ENCODE measurements at regions not wholly inside any gene's neighbourhood (a gene's known extent, or its start where the extent isn't known, plus 50 kb on each side); places are given as distances from the start of the nearest gene placed in this dataset.

- H3K36me3 Mint-ChIP-seq (ENCODE audit: low read depth, unreplicated experiment), result no peaks in the 10 kb centered on the region
- H3K4me1 Mint-ChIP-seq (ENCODE audit: unreplicated experiment), result no peaks in the 10 kb centered on the region
- H3K9me3 Mint-ChIP-seq (ENCODE audit: unreplicated experiment), result peaks cover 6% of the 10 kb centered on the region
- no peak for DNase-seq (ENCODE audit: low spot score)
- H3K27ac Mint-ChIP-seq (ENCODE audit: unreplicated experiment), result no peak overlapping the region
- no peak overlapping the region for H3K4me3 Mint-ChIP-seq (ENCODE audit: unreplicated experiment)
- no peak for TF ChIP-seq CTCF (IDR thresholded peaks at IDR 0.05; ENCODE audit: unreplicated experiment)
- no peaks in the 10 kb centered on the region for H3K27me3 Mint-ChIP-seq (ENCODE audit: unreplicated experiment)
Measured at GRCh38 chr15:27645672-27646071, 453.4 kb downstream of the OCA2 start.

GRCh38 chr15:27642981-27643380 is 456.1 kb downstream of the OCA2 start:
- Mint-ChIP-seq H3K27me3 (ENCODE audit: unreplicated experiment) (peaks cover 2% of the 10 kb centered on the region), H3K36me3 (ENCODE audit: low read depth, unreplicated experiment) (no peaks in the 10 kb centered on the region), H3K4me3 (ENCODE audit: unreplicated experiment) (no peak overlapping the region), H3K4me1 (ENCODE audit: unreplicated experiment) (no peaks in the 10 kb centered on the region), H3K9me3 (ENCODE audit: unreplicated experiment) (peaks cover 6% of the 10 kb centered on the region), H3K27ac (ENCODE audit: unreplicated experiment) (no peak overlapping the region)
- DNase-seq (ENCODE audit: low spot score), result no peak
- TF ChIP-seq CTCF (IDR thresholded peaks at IDR 0.05; ENCODE audit: unreplicated experiment), result no peak

- Mint-ChIP-seq H3K4me1 (ENCODE audit: unreplicated experiment) (peaks cover 9% of the 10 kb centered on the region), H3K27ac (ENCODE audit: unreplicated experiment) (no peak overlapping the region), H3K27me3 (ENCODE audit: unreplicated experiment) (peaks cover 2% of the 10 kb centered on the region), H3K9me3 (ENCODE audit: unreplicated experiment) (peaks cover 6% of the 10 kb centered on the region), H3K4me3 (ENCODE audit: unreplicated experiment) (no peak overlapping the region), H3K36me3 (ENCODE audit: low read depth, unreplicated experiment) (no peaks in the 10 kb centered on the region)
- no peak for DNase-seq (ENCODE audit: low spot score)
- TF ChIP-seq CTCF (IDR thresholded peaks at IDR 0.05; ENCODE audit: unreplicated experiment), result no peak
Measured at GRCh38 chr15:27639595-27639994, 459.5 kb downstream of the OCA2 start.

- H3K36me3 Mint-ChIP-seq (ENCODE audit: low read depth, unreplicated experiment), result no peaks in the 10 kb centered on the region
- H3K4me3 Mint-ChIP-seq (ENCODE audit: unreplicated experiment), result no peak overlapping the region
- no peak for TF ChIP-seq CTCF (IDR thresholded peaks at IDR 0.05; ENCODE audit: unreplicated experiment)
- H3K27ac Mint-ChIP-seq (ENCODE audit: unreplicated experiment), result no peak overlapping the region
- peaks cover 14% of the 10 kb centered on the region for H3K4me1 Mint-ChIP-seq (ENCODE audit: unreplicated experiment)
- H3K9me3 Mint-ChIP-seq (ENCODE audit: unreplicated experiment), result peaks cover 6% of the 10 kb centered on the region
- DNase-seq (ENCODE audit: low spot score), result no peak
- peaks cover 2% of the 10 kb centered on the region for H3K27me3 Mint-ChIP-seq (ENCODE audit: unreplicated experiment)
Measured at GRCh38 chr15:27638958-27639357, 460.2 kb downstream of the OCA2 start.

- no peak for DNase-seq (ENCODE audit: low spot score)
- no peaks in the 10 kb centered on the region for H3K9me3 Mint-ChIP-seq (ENCODE audit: unreplicated experiment)
- H3K36me3 Mint-ChIP-seq (ENCODE audit: low read depth, unreplicated experiment), result no peaks in the 10 kb centered on the region
- H3K4me3 Mint-ChIP-seq (ENCODE audit: unreplicated experiment), result no peak overlapping the region
- no peak for TF ChIP-seq CTCF (IDR thresholded peaks at IDR 0.05; ENCODE audit: unreplicated experiment)
- H3K4me1 Mint-ChIP-seq (ENCODE audit: unreplicated experiment), result peaks cover 17% of the 10 kb centered on the region
- peaks cover 2% of the 10 kb centered on the region for H3K27me3 Mint-ChIP-seq (ENCODE audit: unreplicated experiment)
- H3K27ac Mint-ChIP-seq (ENCODE audit: unreplicated experiment), result no peak overlapping the region
Measured at GRCh38 chr15:27635916-27636315, 463.2 kb downstream of the OCA2 start.
